ENCODE measurements at regions not wholly inside any gene's neighbourhood (a gene's known extent, or its start where the extent isn't known, plus 50 kb on each side); places are given as distances from the start of the nearest gene placed in this dataset.
A peak's percentile ranks its signal among the peaks of the same experiment; 100 is the strongest.
"Not testable (repeated sequence)": the region's sequence is repeated elsewhere in the genome, so short reads cannot be mapped to it uniquely, and the experiment has no call there.

- no peak overlapping the region for H3K4me3 ChIP-seq
- no peak overlapping the region for H3K27ac ChIP-seq
Measured at GRCh38 chr3:106140431-106140830, 271.6 kb upstream of the CBLB start.

DNA sequence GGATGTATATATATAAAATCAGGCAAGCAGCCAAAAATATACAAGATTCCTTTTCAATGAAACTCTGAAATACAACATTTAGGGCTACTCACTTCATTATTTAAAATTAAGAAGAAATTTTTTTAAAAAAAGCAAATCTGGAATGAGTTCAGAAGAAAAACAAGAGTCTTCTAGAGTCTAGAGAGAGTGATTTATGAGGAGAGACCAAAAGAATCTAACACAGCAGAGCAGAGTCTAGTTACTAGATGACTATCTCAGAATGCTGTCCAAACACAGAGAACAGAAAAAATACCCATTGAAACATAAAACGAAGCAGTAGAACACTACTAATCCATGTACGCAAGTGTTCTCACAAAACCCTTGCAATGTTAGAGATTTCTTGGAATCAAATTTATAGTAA is 275.2 kb upstream of the CBLB start:
- Histone ChIP-seq H3K4me3 (no peak overlapping the region), H3K27ac (no peak overlapping the region)

- H3K27ac ChIP-seq, H3K4me3 ChIP-seq: not testable (repeated sequence)
Measured at GRCh38 chr3:106148440-106149082, 279.7 kb upstream of the CBLB start.

- no peak overlapping the region for H3K4me3 ChIP-seq
- no peak overlapping the region for H3K27ac ChIP-seq
Measured at GRCh38 chr3:106157411-106157810, 288.6 kb upstream of the CBLB start.

GRCh38 chr3:106160396-106160795 is 291.6 kb upstream of the CBLB start:
- H3K27ac ChIP-seq: no peak overlapping the region
- H3K4me3 ChIP-seq: no peak overlapping the region

DNA sequence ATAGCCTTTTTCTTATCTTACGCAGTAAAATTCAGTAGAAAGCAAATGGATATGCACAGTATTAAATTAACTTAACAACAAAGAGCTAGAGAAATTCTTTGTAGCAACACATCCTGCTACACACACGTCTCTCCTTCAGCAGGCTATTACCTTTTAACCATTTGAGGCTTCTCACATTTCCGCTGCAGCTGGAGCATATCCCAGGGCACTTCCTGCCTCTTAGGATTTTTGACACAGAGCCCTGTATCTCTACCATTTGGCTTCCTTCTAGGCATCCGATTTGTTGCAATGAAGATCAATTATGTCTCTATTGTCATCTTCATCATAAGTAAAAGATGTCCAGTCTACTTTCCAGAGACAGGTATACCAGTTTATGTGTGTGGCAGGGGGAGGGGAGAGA is 292.4 kb upstream of the CBLB start:
- no peak overlapping the region for H3K4me3 ChIP-seq
- H3K27ac ChIP-seq: no peak overlapping the region

- H3K27ac ChIP-seq: no peak overlapping the region
Measured at GRCh38 chr3:106167728-106168127, 298.9 kb upstream of the CBLB start.

DNA sequence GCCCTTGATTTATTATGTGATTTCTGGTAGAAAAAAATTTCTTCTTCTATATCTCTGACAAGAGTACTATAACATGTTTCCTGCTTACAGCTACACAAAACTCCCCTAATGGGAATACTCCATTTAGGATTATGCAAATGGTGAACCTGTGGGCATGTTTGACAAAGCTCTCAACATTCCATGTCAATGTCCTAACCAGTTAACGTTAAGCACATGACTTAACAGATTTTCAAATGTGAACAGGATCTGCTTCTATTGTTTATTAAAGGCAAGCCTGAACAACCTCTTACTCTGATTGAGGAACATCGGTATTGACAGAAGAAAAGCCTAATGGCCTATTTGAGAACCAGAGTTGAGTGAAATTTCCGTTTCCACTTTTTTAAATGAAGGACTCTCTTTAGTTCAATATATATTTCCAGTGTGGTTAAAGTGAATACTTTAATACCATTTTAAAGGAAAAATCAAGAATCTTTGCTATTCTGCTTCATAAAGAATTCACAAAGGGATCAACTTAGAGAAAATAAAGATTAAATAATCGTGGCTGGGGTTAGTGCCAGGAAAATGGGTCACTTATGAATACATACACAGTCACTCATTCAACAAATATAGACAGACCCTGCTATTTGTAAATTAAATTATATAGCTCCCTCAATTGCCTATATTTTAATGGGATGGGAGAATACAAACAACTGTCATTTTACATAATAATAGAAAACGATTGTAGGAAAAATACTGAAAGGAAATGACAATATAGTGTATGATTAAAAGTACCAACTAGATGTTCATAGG is 300.3 kb upstream of the CBLB start:
- Histone ChIP-seq H3K27ac (no peak overlapping the region), H3K4me3 (no peak overlapping the region)

More at GRCh38 chr3:106167728-106168127, 298.9 kb upstream of the CBLB start:
- no peak overlapping the region for H3K4me3 ChIP-seq

DNA sequence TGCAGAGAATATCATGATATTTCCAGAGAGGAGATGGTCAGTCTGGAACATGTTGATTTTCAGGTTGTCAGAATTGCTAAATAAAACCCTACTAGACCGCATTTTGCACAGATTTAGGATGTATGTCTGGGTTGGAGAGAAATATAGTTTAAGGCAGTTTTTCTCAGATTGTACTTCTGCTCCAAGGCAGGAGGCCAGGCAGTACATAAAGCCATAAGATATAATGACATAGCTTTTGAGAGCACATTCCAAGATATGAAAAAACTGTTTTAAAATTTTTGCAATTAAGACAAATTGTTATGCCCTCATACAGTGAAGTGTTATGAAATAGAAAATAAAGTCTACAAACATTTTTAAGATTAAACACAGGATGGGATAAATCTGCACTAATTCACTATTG is 301.8 kb upstream of the CBLB start:
- H3K27ac ChIP-seq: no peak overlapping the region
- no peak overlapping the region for H3K4me3 ChIP-seq

DNA sequence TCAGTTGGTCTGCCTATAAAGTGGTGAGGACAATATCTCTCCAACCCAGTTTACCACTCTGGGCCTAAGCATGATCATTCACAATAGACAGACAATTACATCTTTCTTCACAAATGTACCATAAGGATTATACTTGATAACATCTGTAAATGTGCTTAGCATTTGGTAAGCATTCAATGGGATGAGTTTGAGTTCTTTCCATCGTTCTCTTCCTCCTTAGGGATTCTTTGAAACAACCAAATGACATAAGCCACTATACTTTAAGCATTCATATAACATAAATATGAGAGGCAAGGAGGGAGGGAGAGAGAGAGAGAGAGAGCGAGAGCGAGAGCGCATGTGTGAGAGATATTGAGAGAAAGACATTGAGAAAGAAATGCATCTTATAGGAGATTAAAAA is 303.3 kb upstream of the CBLB start:
- H3K27ac ChIP-seq: no peak overlapping the region

DNA sequence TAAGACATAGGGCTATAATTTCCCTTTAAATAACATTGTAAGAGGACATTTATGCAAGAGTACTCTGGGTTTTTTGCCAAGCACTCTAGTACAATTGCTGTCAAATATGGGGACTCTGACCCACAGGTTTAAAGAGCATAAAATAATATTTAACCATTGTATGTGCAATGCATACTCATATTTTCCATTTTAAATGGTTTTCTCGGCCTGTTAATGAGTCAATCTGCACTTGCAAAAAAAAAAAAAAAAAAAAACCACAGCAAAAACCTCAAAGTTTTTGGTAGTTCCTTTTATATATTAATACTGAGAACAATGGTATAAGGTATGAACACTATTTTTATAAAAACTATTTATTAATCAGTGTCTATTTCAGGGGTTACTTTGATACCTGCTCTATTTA is 304.0 kb upstream of the CBLB start:
- no peak overlapping the region for H3K4me3 ChIP-seq
- peak overlapping the region in 2 of 21 experiments; percentile 5 to 45 for H3K27ac ChIP-seq

More for the DNA sequence above, 303.3 kb upstream of the CBLB start:
- H3K4me3 ChIP-seq: no peak overlapping the region

GRCh38 chr3:106175276-106175675 is 306.5 kb upstream of the CBLB start:
- Histone ChIP-seq H3K4me3 (no peak overlapping the region), H3K27ac (peak overlapping the region in 3 of 21 experiments; percentile 27 to 74 (median 31))

GRCh38 chr3:106176734-106177133 is 307.9 kb upstream of the CBLB start:
- H3K27ac ChIP-seq: peak overlapping the region in 10 of 21 experiments; percentile 17 to 74 (median 40)
- H3K4me3 ChIP-seq: no peak overlapping the region

DNA sequence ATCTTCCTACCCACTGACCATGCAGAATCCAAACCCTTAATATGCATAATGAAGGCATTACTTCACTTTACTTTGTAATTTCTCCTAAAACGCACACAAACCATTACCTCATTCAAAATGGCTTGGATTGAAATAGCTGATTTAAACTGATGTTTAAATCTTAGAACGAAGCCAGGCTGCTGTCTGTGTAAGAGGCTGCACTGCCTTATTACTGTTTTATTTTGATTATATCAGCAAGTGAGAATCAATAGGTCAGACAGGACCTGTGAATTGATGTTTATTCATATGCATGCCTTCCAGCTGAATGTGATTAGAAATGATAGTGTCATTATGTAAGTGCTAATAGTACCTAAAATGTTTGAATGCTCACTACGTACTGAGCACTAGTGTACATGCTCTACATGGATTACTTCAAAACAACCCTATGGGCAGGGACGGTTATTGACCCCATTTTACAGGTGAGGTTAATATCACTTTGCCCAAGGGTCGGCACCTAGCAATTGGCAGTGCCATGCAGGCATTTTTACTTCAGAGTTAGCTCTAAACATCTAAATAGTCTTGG is 314.2 kb upstream of the CBLB start:
- Histone ChIP-seq H3K27ac (no peak overlapping the region), H3K4me3 (no peak overlapping the region)

- no peak overlapping the region for H3K27ac ChIP-seq
Measured at GRCh38 chr3:106183762-106184391, 315.1 kb upstream of the CBLB start.

DNA sequence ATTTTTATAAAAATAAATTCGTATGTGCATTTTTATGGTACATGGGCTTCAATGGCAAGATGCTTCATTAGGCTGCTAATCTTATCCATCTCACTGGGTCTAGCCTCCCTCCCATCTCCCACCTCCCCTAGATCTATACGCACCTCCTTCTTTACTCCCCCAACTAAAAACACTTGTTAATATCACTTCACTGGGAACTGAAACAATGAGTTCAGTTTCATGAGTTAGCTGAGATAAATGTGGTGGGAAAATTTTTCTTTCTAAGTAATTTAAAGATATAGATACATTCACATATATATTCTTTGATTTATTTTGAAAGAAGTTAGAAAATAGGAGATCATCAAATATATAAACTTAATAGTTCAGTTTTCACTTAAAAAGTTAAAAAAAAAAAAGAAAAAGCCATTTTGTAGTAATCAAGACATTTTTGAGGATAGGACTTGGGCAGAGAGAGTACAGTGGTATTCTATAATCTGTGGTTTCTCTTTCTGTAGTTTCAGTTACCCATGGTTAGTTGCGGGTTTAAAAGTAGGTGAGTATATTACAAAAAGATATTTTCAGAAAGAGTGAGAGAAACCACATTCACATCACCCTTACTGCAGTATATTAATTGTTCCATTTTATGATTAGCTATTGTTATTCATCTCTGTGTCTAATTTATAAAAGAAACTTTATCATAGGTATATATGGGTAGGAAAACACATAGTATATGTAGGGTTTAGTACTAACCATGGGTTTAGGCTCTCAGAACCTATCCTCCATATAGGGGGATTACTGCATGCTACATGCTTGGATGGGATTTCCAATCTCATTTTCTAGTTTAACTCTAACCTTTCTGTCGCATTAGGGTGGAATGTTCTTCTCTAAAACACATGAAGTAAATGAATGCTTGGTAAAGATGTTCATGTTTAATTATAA is 316.0 kb upstream of the CBLB start:
- no peak overlapping the region for H3K4me3 ChIP-seq
- H3K27ac ChIP-seq: peak overlapping the region in 1 of 21 experiments; percentile 27

More at GRCh38 chr3:106183762-106184391, 315.1 kb upstream of the CBLB start:
- H3K4me3 ChIP-seq: no peak overlapping the region

- no peak overlapping the region for H3K4me3 ChIP-seq
- H3K27ac ChIP-seq: no peak overlapping the region
Measured at GRCh38 chr3:106185949-106186348, 317.1 kb upstream of the CBLB start.

DNA sequence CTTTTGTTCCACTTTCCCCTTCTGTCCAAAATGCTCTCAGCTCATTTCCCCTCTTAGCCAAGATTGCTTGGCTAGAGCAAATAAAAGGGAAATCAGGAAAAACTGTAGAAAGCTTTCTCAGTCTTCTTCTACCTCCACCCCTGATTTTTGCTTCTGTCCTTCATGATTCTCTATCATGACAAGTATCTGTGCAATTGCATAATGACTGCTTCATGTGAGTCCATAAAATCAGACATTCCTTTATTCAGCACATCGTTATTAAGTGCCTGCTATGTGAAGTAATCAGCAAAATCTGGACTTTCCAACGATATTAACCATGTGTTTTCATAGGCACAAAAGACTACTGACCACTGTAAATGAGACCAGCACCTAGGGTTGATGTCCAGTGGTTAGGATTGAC is 321.5 kb upstream of the CBLB start:
- H3K27ac ChIP-seq: no peak overlapping the region
- no peak overlapping the region for H3K4me3 ChIP-seq

DNA sequence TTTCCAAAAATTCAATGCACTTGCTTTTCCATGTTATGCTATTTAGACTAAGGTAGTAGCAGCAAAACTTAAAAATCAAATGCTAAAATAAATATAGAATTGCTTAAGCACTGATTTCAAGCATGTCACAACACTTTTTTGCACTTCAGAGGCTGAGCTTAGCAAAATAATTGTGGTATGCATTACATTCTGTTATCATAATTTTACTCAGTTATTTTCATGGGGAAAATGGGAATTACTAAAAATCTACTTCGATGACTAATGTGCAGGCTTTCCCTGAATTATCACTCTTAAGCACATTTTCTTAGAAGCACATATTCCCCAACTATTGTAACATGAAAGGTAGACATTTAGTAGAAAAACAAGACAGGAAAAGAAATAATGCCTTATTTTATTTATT is 322.4 kb upstream of the CBLB start:
- no peak overlapping the region for H3K27ac ChIP-seq
- H3K4me3 ChIP-seq: no peak overlapping the region

GRCh38 chr3:106191913-106192312 is 323.1 kb upstream of the CBLB start:
- Histone ChIP-seq H3K27ac (no peak overlapping the region), H3K4me3 (no peak overlapping the region)
